ENCODE measurements at regions not wholly inside any gene's neighbourhood (a gene's known extent, or its start where the extent isn't known, plus 50 kb on each side); places are given as distances from the start of the nearest gene placed in this dataset.

GRCh38 chr13:37344056-37344455, 238.6 kb upstream of the CSNK1A1L start:
- TF ChIP-seq CTCF (IDR thresholded peaks at IDR 0.05) (no peak), POLR2A (IDR thresholded peaks at IDR 0.05) (no peak), EP300 (IDR thresholded peaks at IDR 0.05; ENCODE audit: low read depth) (no peak)
